ENCODE measurements at regions not wholly inside any gene's neighbourhood (a gene's known extent, or its start where the extent isn't known, plus 50 kb on each side); places are given as distances from the start of the nearest gene placed in this dataset.

- intact Hi-C loops (cut with DNase I), result no loop called here
- TF ChIP-seq, protein P1, sequence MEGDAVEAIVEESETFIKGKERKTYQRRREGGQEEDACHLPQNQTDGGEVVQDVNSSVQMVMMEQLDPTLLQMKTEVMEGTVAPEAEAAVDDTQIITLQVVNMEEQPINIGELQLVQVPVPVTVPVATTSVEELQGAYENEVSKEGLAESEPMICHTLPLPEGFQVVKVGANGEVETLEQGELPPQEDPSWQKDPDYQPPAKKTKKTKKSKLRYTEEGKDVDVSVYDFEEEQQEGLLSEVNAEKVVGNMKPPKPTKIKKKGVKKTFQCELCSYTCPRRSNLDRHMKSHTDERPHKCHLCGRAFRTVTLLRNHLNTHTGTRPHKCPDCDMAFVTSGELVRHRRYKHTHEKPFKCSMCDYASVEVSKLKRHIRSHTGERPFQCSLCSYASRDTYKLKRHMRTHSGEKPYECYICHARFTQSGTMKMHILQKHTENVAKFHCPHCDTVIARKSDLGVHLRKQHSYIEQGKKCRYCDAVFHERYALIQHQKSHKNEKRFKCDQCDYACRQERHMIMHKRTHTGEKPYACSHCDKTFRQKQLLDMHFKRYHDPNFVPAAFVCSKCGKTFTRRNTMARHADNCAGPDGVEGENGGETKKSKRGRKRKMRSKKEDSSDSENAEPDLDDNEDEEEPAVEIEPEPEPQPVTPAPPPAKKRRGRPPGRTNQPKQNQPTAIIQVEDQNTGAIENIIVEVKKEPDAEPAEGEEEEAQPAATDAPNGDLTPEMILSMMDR (IDR thresholded peaks at IDR 0.05), result no peak
- Histone ChIP-seq H3K9me3 (peaks cover 0 to 3% (median 0%) of the 10 kb centered on the region in 11 donors), H3K4me1 (no peaks in the 10 kb centered on the region), H3K4me3 (no peak overlapping the region), H3K27ac (no peak overlapping the region), H3K36me3 (no peaks in the 10 kb centered on the region), H3K27me3 (no peaks in the 10 kb centered on the region)
- DNase-seq (no peak), ATAC-seq (no peak)
- 58 to 62% methylated on average over 2 of the region's 2 CpGs for WGBS, 2 donors
Measured at GRCh38 chr4:181593703-181594102, 649.5 kb upstream of the TENM3 start.

DNA sequence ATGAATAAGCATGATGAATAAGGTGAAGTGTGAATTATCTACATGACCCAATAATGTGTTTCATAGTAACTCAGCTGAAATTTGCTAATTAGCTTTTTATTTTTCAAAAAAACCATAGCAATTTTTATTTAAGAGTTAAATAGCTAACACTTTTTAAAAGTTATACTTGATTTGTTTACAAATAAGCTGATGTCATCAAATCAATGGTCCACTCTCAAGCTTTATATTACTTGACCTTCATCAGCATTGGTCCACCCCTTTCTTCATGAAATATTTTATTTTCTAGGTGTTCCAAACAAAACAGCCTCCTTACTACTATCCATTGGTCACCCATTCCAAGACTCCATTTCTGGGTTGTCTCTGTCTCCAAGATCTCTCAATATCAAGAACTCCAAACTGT is 649.0 kb upstream of the TENM3 start:
- Histone ChIP-seq H3K4me1 (no peaks in the 10 kb centered on the region), H3K4me3 (no peak overlapping the region), H3K27ac (no peak overlapping the region), H3K36me3 (no peaks in the 10 kb centered on the region), H3K27me3 (no peaks in the 10 kb centered on the region), H3K9me3 (peaks cover 0 to 3% (median 0%) of the 10 kb centered on the region in 11 donors)
- ATAC-seq (no peak), DNase-seq (no peak)
- intact Hi-C loops (cut with DNase I), result no loop called here
- TF ChIP-seq, protein P1 (IDR thresholded peaks at IDR 0.05), result no peak

- Histone ChIP-seq H3K9me3 (peaks cover 0 to 1% (median 0%) of the 10 kb centered on the region in 11 donors), H3K36me3 (no peaks in the 10 kb centered on the region), H3K27ac (no peak overlapping the region), H3K4me3 (no peak overlapping the region), H3K4me1 (no peaks in the 10 kb centered on the region), H3K27me3 (no peaks in the 10 kb centered on the region)
- TF ChIP-seq, protein P1 (IDR thresholded peaks at IDR 0.05), result no peak
- ATAC-seq (no peak), DNase-seq (no peak)
- intact Hi-C loops (cut with DNase I), result no loop called here
- 52 to 54% methylated on average over 5 of the region's 5 CpGs for WGBS, 2 donors
Measured at GRCh38 chr4:181595716-181596115, 647.5 kb upstream of the TENM3 start.

- no peaks in the 10 kb centered on the region for H3K27me3 ChIP-seq
- TF ChIP-seq, protein P1 (IDR thresholded peaks at IDR 0.05), result no peak
- H3K4me1 ChIP-seq, result no peaks in the 10 kb centered on the region
- no peaks in the 10 kb centered on the region for H3K36me3 ChIP-seq
- DNase-seq (no peak), ATAC-seq (no peak)
- intact Hi-C loops (cut with DNase I), result no loop called here
- H3K9me3 ChIP-seq, result no peaks in the 10 kb centered on the region
- H3K4me3 ChIP-seq, result no peak overlapping the region
- 84 to 89% methylated on average over 4 of the region's 4 CpGs for WGBS, 2 donors
- no peak overlapping the region for H3K27ac ChIP-seq
Measured at GRCh38 chr4:181597766-181598165, 645.4 kb upstream of the TENM3 start.

GRCh38 chr4:181599134-181599533 is 644.1 kb upstream of the TENM3 start:
- Histone ChIP-seq H3K27ac (no peak overlapping the region), H3K4me3 (no peak overlapping the region), H3K4me1 (no peaks in the 10 kb centered on the region), H3K36me3 (no peaks in the 10 kb centered on the region), H3K9me3 (no peaks in the 10 kb centered on the region), H3K27me3 (no peaks in the 10 kb centered on the region)
- WGBS, 2 donors, result 81 to 82% methylated on average over 6 of the region's 6 CpGs
- DNase-seq (no peak), ATAC-seq (no peak)
- TF ChIP-seq, protein P1 (IDR thresholded peaks at IDR 0.05), result no peak
- intact Hi-C loops (cut with DNase I), result no loop called here
